H9 (cell line): ENCODE measurements at regions not wholly inside any gene's neighbourhood (a gene's known extent, or its start where the extent isn't known, plus 50 kb on each side); places are given as distances from the start of the nearest gene placed in this dataset.

ENCODE experiments used
- DNase-seq: peaks from one replicate; pipeline ENCODE4 v3.0.0-alpha.2; 2017
- H2AFZ ChIP-seq: one replicate; pipeline ENCODE4 v1.6.1; 2013; ENCODE audit warnings: mild to moderate bottlenecking, low read length, control low read depth, moderate library complexity
- H2AK5ac ChIP-seq: 2 replicates; pipeline ENCODE4 v1.6.1; 2013; ENCODE audit warnings: low read length, control low read depth, mixed read lengths; ENCODE audit not compliant: insufficient read length
- H2BK120ac ChIP-seq: one replicate; pipeline ENCODE4 v1.6.1; 2013; ENCODE audit warnings: low read depth, mild to moderate bottlenecking, low read length, control low read depth, inconsistent platforms; ENCODE audit not compliant: poor library complexity, severe bottlenecking
- H2BK12ac ChIP-seq: 2 replicates; pipeline ENCODE4 v1.6.1; 2013; ENCODE audit warnings: low read length, control low read depth, mixed read lengths, low read depth; ENCODE audit not compliant: insufficient read length
- H2BK15ac ChIP-seq: 2 replicates; pipeline ENCODE4 v1.6.1; 2013; ENCODE audit warnings: low read depth, low read length, control low read depth
- H2BK20ac ChIP-seq: one replicate; pipeline ENCODE4 v1.6.1; 2013; ENCODE audit warnings: low read depth, mild to moderate bottlenecking, low read length, control low read depth, inconsistent platforms; ENCODE audit not compliant: poor library complexity, severe bottlenecking
- H2BK5ac ChIP-seq: 2 replicates; pipeline ENCODE4 v1.6.1; 2013; ENCODE audit warnings: low read length, control low read depth, mixed read lengths; ENCODE audit not compliant: insufficient read length
- H3K14ac ChIP-seq: 2 replicates; pipeline ENCODE4 v1.6.1; 2013; ENCODE audit warnings: low read length, control low read depth; ENCODE audit not compliant: insufficient read depth
- H3K18ac ChIP-seq: 2 replicates; pipeline ENCODE4 v1.6.1; 2013; ENCODE audit warnings: low read depth, mild to moderate bottlenecking, mixed read lengths, low read length, control low read depth; ENCODE audit not compliant: insufficient read length
- H3K23ac ChIP-seq: 2 replicates; pipeline ENCODE4 v1.6.1; 2013; ENCODE audit warnings: low read length, control low read depth, mixed read lengths, low read depth; ENCODE audit not compliant: insufficient read length
- H3K23me2 ChIP-seq: 2 replicates; pipeline ENCODE4 v1.6.1; 2013; ENCODE audit warnings: low read depth, mild to moderate bottlenecking, mixed read lengths, low read length, control low read depth; ENCODE audit not compliant: insufficient read length, poor library complexity, severe bottlenecking
- H3K27ac ChIP-seq: 2 replicates; pipeline ENCODE4 v1.5.1; 2013; ENCODE audit warnings: low read length, control low read depth, mixed read lengths, low read depth; ENCODE audit not compliant: insufficient read length
- H3K27me3 ChIP-seq: 2 replicates; pipeline ENCODE4 v1.6.1; 2013; ENCODE audit warnings: low read length, control low read depth, inconsistent platforms; ENCODE audit not compliant: insufficient read depth
- H3K4ac ChIP-seq: 2 replicates; pipeline ENCODE4 v1.6.1; 2013; ENCODE audit warnings: low read depth, mild to moderate bottlenecking, control low read depth, inconsistent platforms, low read length, moderate library complexity
- H3K4me1 ChIP-seq: 2 replicates; pipeline ENCODE4 v1.6.1; 2013; ENCODE audit warnings: low read length, control low read depth, inconsistent platforms; ENCODE audit not compliant: insufficient read depth
- H3K4me2 ChIP-seq: 2 replicates; pipeline ENCODE4 v1.6.1; 2013; ENCODE audit warnings: low read length, control low read depth, mixed read lengths; ENCODE audit not compliant: insufficient read length, insufficient read depth
- H3K56ac ChIP-seq: 2 replicates; pipeline ENCODE4 v1.6.1; 2013; ENCODE audit warnings: low read depth, mild to moderate bottlenecking, mixed read lengths, low read length, control low read depth; ENCODE audit not compliant: insufficient read length
- H3K79me1 ChIP-seq: 2 replicates; pipeline ENCODE4 v1.6.1; 2013; ENCODE audit warnings: low read depth, mild to moderate bottlenecking, moderate library complexity, low read length, control low read depth, inconsistent platforms; ENCODE audit not compliant: insufficient read depth, poor library complexity, severe bottlenecking
- H3K79me2 ChIP-seq: 2 replicates; pipeline ENCODE4 v1.6.1; 2013; ENCODE audit warnings: low read length, control low read depth, inconsistent platforms; ENCODE audit not compliant: insufficient read depth
- H3K9ac ChIP-seq: 2 replicates; pipeline ENCODE4 v1.6.1; 2013; ENCODE audit warnings: low read length, control low read depth, mixed read lengths; ENCODE audit not compliant: insufficient read length; ENCODE audit errors: extremely low read depth
- H3K9me3 ChIP-seq: one replicate; pipeline ENCODE4 v1.6.1; 2013; ENCODE audit warnings: low read depth, low read length, inconsistent platforms; ENCODE audit not compliant: control insufficient read depth
- H3T11ph ChIP-seq: one replicate; pipeline ENCODE4 v1.6.1; 2013; ENCODE audit warnings: mild to moderate bottlenecking, low read length, control low read depth, inconsistent platforms
- H4K20me1 ChIP-seq: one replicate; pipeline ENCODE4 v1.6.1; 2013; ENCODE audit not compliant: control insufficient read depth, insufficient read length, insufficient read depth
- H4K5ac ChIP-seq: 2 replicates; pipeline ENCODE4 v1.6.1; 2013; ENCODE audit warnings: low read depth, mild to moderate bottlenecking, mixed read lengths, low read length, control low read depth; ENCODE audit not compliant: insufficient read length
- H4K8ac ChIP-seq: replicated peaks from 2 replicates; pipeline ENCODE4 v1.6.1; 2013; ENCODE audit warnings: low read length, control low read depth, mixed read lengths, low read depth; ENCODE audit not compliant: insufficient read length
- H4K91ac ChIP-seq: 2 replicates; pipeline ENCODE4 v1.6.1; 2013; ENCODE audit warnings: low read depth, mild to moderate bottlenecking, moderate library complexity, mixed read lengths, low read length, control low read depth; ENCODE audit not compliant: insufficient read length
- H3K27ac Mint-ChIP-seq, 3 experiments: 2 replicates in 2 of 3; 3 replicates in 1 of 3; pipeline ENCODE4 v1.8.0; 2020 to 2021; ENCODE audit warnings: mixed read lengths in 3 of 3, mild to moderate bottlenecking in 1 of 3, moderate library complexity in 1 of 3
- H3K27me3 Mint-ChIP-seq: 2 replicates; pipeline ENCODE4 v1.8.0; 2021; ENCODE audit warnings: low read depth, mild to moderate bottlenecking, moderate library complexity, mixed read lengths
- H3K36me3 Mint-ChIP-seq, 3 experiments: 2 replicates in 2 of 3; 3 replicates in 1 of 3; pipeline ENCODE4 v1.8.0; 2020 to 2021; ENCODE audit warnings: low read depth in 3 of 3, mixed read lengths in 3 of 3; ENCODE audit not compliant: insufficient read depth in 1 of 3
- H3K4me1 Mint-ChIP-seq, 2 experiments: 2 replicates each; pipeline ENCODE4 v1.8.0; 2020; ENCODE audit warnings: mixed read lengths in 2 of 2
- H3K4me3 Mint-ChIP-seq, 2 experiments: 2 replicates in 1 of 2; 3 replicates in 1 of 2; pipeline ENCODE4 v1.8.0; 2020 to 2021; ENCODE audit warnings: mild to moderate bottlenecking in 2 of 2, mixed read lengths in 2 of 2, moderate library complexity in 1 of 2
- H3K9me3 Mint-ChIP-seq, 2 experiments: 2 replicates in 1 of 2; 3 replicates in 1 of 2; pipeline ENCODE4 v1.8.0; 2020; ENCODE audit warnings: mild to moderate bottlenecking in 2 of 2, mixed read lengths in 2 of 2, moderate library complexity in 1 of 2
- WGBS: extraction: QIAGEN DNeasy Blood & Tissue Kit; methylation state at CpG from one replicate; pipeline ENCODE4 v1.1.7; 2013; ENCODE audit warnings: missing lambda C conversion rate, low lambda C conversion rate, mixed read lengths; ENCODE audit not compliant: insufficient read length; ENCODE audit errors: extremely low coverage; 5-methylcytosine and 5-hydroxymethylcytosine counted together
- TF ChIP-seq, protein P1 (sequence below): fragments of 200-600 bp; sonication (generic); conservative IDR thresholded peaks from 3 replicates; pipeline ENCODE4 v1.8.0; 2021; ENCODE audit warnings: antibody characterized with exemption, mild to moderate bottlenecking

- Histone ChIP-seq H3K18ac (no peak overlapping the region), H2AK5ac (no peak overlapping the region), H3K9me3 (no peaks in the 10 kb centered on the region), H3K23me2 (no peaks in the 10 kb centered on the region), H3K56ac (no peak overlapping the region), H3K14ac (no peak overlapping the region), H3K23ac (no peak overlapping the region), H3K9ac (no peak overlapping the region), H4K20me1 (no peaks in the 10 kb centered on the region), H3K27me3 (no peaks in the 10 kb centered on the region), H3T11ph (no peak overlapping the region), H2BK5ac (no peak overlapping the region), H3K4me2 (no peak overlapping the region), H2BK20ac (no peak overlapping the region), H2BK15ac (no peak overlapping the region), H3K79me1 (no peaks in the 10 kb centered on the region), H3K4ac (no peak overlapping the region), H4K8ac (no peak overlapping the region), H2BK12ac (no peak overlapping the region), H2BK120ac (no peak overlapping the region), H4K5ac (no peak overlapping the region), H2AFZ (no peak overlapping the region), H3K4me1 (no peaks in the 10 kb centered on the region), H3K79me2 (no peaks in the 10 kb centered on the region), H4K91ac (no peak overlapping the region), H3K27ac (no peak overlapping the region)
- H3K27ac Mint-ChIP-seq = no peak overlapping the region
- TF ChIP-seq, protein P1, sequence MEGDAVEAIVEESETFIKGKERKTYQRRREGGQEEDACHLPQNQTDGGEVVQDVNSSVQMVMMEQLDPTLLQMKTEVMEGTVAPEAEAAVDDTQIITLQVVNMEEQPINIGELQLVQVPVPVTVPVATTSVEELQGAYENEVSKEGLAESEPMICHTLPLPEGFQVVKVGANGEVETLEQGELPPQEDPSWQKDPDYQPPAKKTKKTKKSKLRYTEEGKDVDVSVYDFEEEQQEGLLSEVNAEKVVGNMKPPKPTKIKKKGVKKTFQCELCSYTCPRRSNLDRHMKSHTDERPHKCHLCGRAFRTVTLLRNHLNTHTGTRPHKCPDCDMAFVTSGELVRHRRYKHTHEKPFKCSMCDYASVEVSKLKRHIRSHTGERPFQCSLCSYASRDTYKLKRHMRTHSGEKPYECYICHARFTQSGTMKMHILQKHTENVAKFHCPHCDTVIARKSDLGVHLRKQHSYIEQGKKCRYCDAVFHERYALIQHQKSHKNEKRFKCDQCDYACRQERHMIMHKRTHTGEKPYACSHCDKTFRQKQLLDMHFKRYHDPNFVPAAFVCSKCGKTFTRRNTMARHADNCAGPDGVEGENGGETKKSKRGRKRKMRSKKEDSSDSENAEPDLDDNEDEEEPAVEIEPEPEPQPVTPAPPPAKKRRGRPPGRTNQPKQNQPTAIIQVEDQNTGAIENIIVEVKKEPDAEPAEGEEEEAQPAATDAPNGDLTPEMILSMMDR = no peak
- DNase-seq = no peak
- H3K9me3 Mint-ChIP-seq = peaks cover 6 to 9% of the 10 kb centered on the region in 2 experiments
- WGBS = no CpG with 5 or more reads among the region's 2 CpGs
- H3K4me1 Mint-ChIP-seq = no peaks in the 10 kb centered on the region
- no peak overlapping the region for H3K4me3 Mint-ChIP-seq
- H3K27me3 Mint-ChIP-seq = no peaks in the 10 kb centered on the region
- H3K36me3 Mint-ChIP-seq = peaks cover 0 to 15% (median 4%) of the 10 kb centered on the region in 3 experiments; a peak in 2 of 7 replicates
These were observed 688.9 kb upstream of the POT1 start for GRCh38 chr7:125618516-125618915.
